Spinal cord (tissue), 9 donors: ENCODE measurements at regions not wholly inside any gene's neighbourhood (a gene's known extent, or its start where the extent isn't known, plus 50 kb on each side); places are given as distances from the start of the nearest gene placed in this dataset.
"Not testable (repeated sequence)": the region's sequence is repeated elsewhere in the genome, so short reads cannot be mapped to it uniquely, and the experiment has no call there.

ENCODE experiments used
- DNase-seq, 6 donors: peaks; one replicate each; pipeline versions ENCODE4 v3.0.0 to v3.0.0-alpha.2; 2013 to 2015; ENCODE audit warnings: low spot score in 6 of 6, low read depth in 4 of 6
- H3K27ac ChIP-seq: one replicate; pipeline ENCODE4 v1.5.1; 2013; ENCODE audit warnings: low read depth, low read length, control low read depth
- H3K27me3 ChIP-seq: one replicate; pipeline ENCODE4 v1.6.1; 2013; ENCODE audit warnings: low read length; ENCODE audit not compliant: control insufficient read depth, insufficient read depth
- H3K36me3 ChIP-seq: one replicate; pipeline ENCODE4 v1.6.1; 2013; ENCODE audit warnings: low read length; ENCODE audit not compliant: control insufficient read depth, insufficient read depth
- H3K4me1 ChIP-seq: one replicate; pipeline ENCODE4 v1.6.1; 2013; ENCODE audit warnings: low read length; ENCODE audit not compliant: control insufficient read depth, insufficient read depth
- H3K4me3 ChIP-seq: one replicate; pipeline ENCODE4 v1.5.1; 2013; ENCODE audit warnings: low read depth, low read length, control low read depth
- H3K9me3 ChIP-seq: one replicate; pipeline ENCODE4 v1.6.1; 2013; ENCODE audit warnings: low read length; ENCODE audit not compliant: control insufficient read depth, insufficient read depth
- WGBS: methylation state at CpG from one replicate; pipeline ENCODE4 v1.1.5; 2013; ENCODE audit warnings: missing lambda C conversion rate; ENCODE audit not compliant: insufficient coverage; 5-methylcytosine and 5-hydroxymethylcytosine counted together
- donor health status: healthy.

- no peaks in the 10 kb centered on the region for H3K27me3 ChIP-seq
- H3K9me3 ChIP-seq = no peaks in the 10 kb centered on the region
- H3K36me3 ChIP-seq = no peaks in the 10 kb centered on the region
- DNase-seq = no peak
- H3K27ac ChIP-seq = no peak overlapping the region
- H3K4me3 ChIP-seq = no peak overlapping the region
- H3K4me1 ChIP-seq = no peaks in the 10 kb centered on the region
- WGBS = 83% methylated on average over 2 of the region's 4 CpGs
Observed at GRCh38 chr4:188347339-188347738, 208.1 kb downstream of the TRIML1 start.

GRCh38 chr4:188349569-188349968, 210.3 kb downstream of the TRIML1 start:
- not testable (repeated sequence) for H3K4me3 ChIP-seq, H3K9me3 ChIP-seq, DNase-seq, H3K27ac ChIP-seq, H3K27me3 ChIP-seq, H3K36me3 ChIP-seq, H3K4me1 ChIP-seq
- WGBS = 89% methylated on average over 10 of the region's 10 CpGs

GRCh38 chr4:188363196-188363595, 224.0 kb downstream of the TRIML1 start:
- H3K27me3 ChIP-seq = no peaks in the 10 kb centered on the region
- no peak for DNase-seq
- H3K9me3 ChIP-seq = no peaks in the 10 kb centered on the region
- H3K4me3 ChIP-seq = no peak overlapping the region
- no CpG with 5 or more reads among the region's 1 CpG for WGBS
- H3K27ac ChIP-seq = no peak overlapping the region
- no peaks in the 10 kb centered on the region for H3K4me1 ChIP-seq
- H3K36me3 ChIP-seq = no peaks in the 10 kb centered on the region

GRCh38 chr4:188370777-188371176, 231.5 kb downstream of the TRIML1 start:
- no peaks in the 10 kb centered on the region for H3K9me3 ChIP-seq
- no peak overlapping the region for H3K4me3 ChIP-seq
- no peak for DNase-seq
- H3K27ac ChIP-seq = no peak overlapping the region
- 13% methylated on average over 1 of the region's 3 CpGs for WGBS
- H3K36me3 ChIP-seq = no peaks in the 10 kb centered on the region
- H3K4me1 ChIP-seq = no peaks in the 10 kb centered on the region
- no peaks in the 10 kb centered on the region for H3K27me3 ChIP-seq

- no peak overlapping the region for H3K4me3 ChIP-seq
- H3K36me3 ChIP-seq = no peaks in the 10 kb centered on the region
- no peaks in the 10 kb centered on the region for H3K9me3 ChIP-seq
- H3K27ac ChIP-seq = no peak overlapping the region
- no peaks in the 10 kb centered on the region for H3K27me3 ChIP-seq
- WGBS = no CpG with 5 or more reads among the region's 1 CpG
- no peaks in the 10 kb centered on the region for H3K4me1 ChIP-seq
- no peak for DNase-seq
Observed at GRCh38 chr4:188372058-188372457, 232.8 kb downstream of the TRIML1 start.

GRCh38 chr4:188372829-188373228, 233.6 kb downstream of the TRIML1 start:
- no peak overlapping the region for H3K4me3 ChIP-seq
- 89% methylated on average over 3 of the region's 3 CpGs for WGBS
- no peaks in the 10 kb centered on the region for H3K4me1 ChIP-seq
- no peaks in the 10 kb centered on the region for H3K36me3 ChIP-seq
- no peaks in the 10 kb centered on the region for H3K9me3 ChIP-seq
- no peak overlapping the region for H3K27ac ChIP-seq
- H3K27me3 ChIP-seq = no peaks in the 10 kb centered on the region
- peak in 3 of 6 donors; percentile 2 to 34 (median 20) for DNase-seq

GRCh38 chr4:188374871-188375270, 235.6 kb downstream of the TRIML1 start:
- no peaks in the 10 kb centered on the region for H3K36me3 ChIP-seq
- DNase-seq = no peak
- H3K27ac ChIP-seq = no peak overlapping the region
- no peak overlapping the region for H3K4me3 ChIP-seq
- no peaks in the 10 kb centered on the region for H3K4me1 ChIP-seq
- H3K27me3 ChIP-seq = no peaks in the 10 kb centered on the region
- WGBS = 93% methylated on average over 5 of the region's 5 CpGs
- H3K9me3 ChIP-seq = no peaks in the 10 kb centered on the region

- Histone ChIP-seq H3K4me1 (no peaks in the 10 kb centered on the region), H3K27ac (no peak overlapping the region), H3K4me3 (no peak overlapping the region), H3K27me3 (no peaks in the 10 kb centered on the region), H3K36me3 (no peaks in the 10 kb centered on the region), H3K9me3 (no peaks in the 10 kb centered on the region)
- DNase-seq = no peak
- WGBS = 95% methylated on average over 3 of the region's 10 CpGs
Observed at GRCh38 chr4:188377816-188378215, 238.6 kb downstream of the TRIML1 start.

- no peaks in the 10 kb centered on the region for H3K27me3 ChIP-seq
- H3K36me3 ChIP-seq = no peaks in the 10 kb centered on the region
- H3K9me3 ChIP-seq = no peaks in the 10 kb centered on the region
- H3K4me1 ChIP-seq = no peaks in the 10 kb centered on the region
- 100% methylated on average over 1 of the region's 4 CpGs for WGBS
- H3K27ac ChIP-seq = no peak overlapping the region
- no peak overlapping the region for H3K4me3 ChIP-seq
- DNase-seq = no peak
Observed at GRCh38 chr4:188383180-188383579, 243.9 kb downstream of the TRIML1 start.

GRCh38 chr4:188387179-188387791, 248.0 kb downstream of the TRIML1 start:
- H3K36me3 ChIP-seq = no peaks in the 10 kb centered on the region
- no peaks in the 10 kb centered on the region for H3K9me3 ChIP-seq
- no peak overlapping the region for H3K4me3 ChIP-seq
- H3K4me1 ChIP-seq = no peaks in the 10 kb centered on the region
- DNase-seq = peak in 4 of 6 donors; percentile 4 to 82 (median 14)
- WGBS = 67% methylated on average over 1 of the region's 5 CpGs
- no peak overlapping the region for H3K27ac ChIP-seq
- no peaks in the 10 kb centered on the region for H3K27me3 ChIP-seq
